HG03565 (cell line): ENCODE measurements at regions not wholly inside any gene's neighbourhood (a gene's known extent, or its start where the extent isn't known, plus 50 kb on each side); places are given as distances from the start of the nearest gene placed in this dataset.
"Not testable (repeated sequence)": the region's sequence is repeated elsewhere in the genome, so short reads cannot be mapped to it uniquely, and the experiment has no call there.

ENCODE experiments used
- ATAC-seq: cut with Tn5 transposase; IDR thresholded peaks from one replicate; pipeline ENCODE4 v1.9.1; 2021; ENCODE audit warnings: mild to moderate bottlenecking, moderate library complexity; ENCODE audit not compliant: unreplicated experiment

DNA sequence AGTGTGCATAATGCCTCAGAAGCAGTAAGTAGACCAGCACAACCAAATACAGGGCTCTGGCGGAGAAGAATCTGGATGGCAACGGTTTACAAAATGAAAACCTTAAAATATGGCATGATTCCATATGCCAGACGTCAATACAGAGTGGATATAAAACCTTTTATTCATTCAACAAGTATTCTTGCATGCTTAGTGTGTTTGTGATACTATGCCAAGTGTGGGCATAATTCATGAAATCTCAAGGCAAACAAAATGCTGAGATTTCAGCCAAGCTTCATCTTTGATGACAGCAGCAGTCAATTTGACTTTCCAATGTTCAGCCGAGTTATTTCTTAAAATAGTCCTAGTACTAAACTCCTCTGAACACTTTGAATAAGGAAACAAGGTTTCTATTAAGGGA, 119.4 kb downstream of the CD24 start:
- no peak for ATAC-seq

DNA sequence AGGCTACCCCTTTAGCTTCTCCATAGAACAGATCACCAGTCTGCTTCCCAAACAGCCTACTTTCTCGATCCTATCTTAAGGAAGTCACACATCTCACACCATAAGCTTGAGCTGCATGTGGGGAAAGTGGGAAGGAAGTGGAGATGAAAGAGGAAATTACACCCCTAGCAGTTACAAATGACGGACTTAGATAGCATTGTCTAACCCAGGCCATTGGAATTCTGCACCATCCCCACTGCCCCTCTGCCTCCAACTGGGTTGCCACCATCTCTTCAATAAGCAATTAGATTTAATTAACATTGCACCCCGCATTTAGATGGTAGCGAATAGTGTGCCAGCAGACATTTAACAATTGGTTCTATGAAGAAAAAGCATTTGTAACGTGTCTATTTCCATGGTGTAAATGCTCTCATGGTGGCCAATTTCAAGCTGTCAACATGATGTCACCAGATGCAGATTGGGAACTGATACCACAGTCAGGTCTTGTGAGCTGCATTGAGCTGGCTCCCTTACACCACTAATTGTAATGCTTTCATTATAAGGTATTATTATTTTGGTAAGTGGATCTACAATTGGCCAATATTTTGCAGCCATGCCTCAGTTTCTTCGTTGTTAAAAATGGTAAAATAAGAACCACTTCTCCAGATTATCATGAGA, 124.7 kb downstream of the CD24 start:
- no peak for ATAC-seq

DNA sequence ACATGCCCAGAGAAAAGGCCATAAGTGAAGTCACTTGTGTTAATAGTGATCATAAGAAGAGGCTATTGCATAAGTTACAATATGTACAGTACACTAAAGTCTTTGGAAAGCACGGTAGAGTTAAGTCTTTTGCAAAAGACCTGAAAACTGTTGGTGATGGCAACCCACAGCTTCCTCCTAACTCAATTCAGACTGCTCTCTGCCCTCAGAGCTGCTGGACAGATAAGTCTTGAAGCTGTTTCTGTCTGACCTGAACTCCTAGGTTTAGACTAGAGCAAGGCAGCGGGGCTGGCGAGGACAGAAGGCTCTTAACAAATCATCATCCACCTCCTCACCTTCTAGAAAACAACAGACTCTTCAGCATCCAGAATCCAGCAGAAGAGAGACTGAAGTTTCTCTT, 125.4 kb downstream of the CD24 start:
- ATAC-seq: no peak

DNA sequence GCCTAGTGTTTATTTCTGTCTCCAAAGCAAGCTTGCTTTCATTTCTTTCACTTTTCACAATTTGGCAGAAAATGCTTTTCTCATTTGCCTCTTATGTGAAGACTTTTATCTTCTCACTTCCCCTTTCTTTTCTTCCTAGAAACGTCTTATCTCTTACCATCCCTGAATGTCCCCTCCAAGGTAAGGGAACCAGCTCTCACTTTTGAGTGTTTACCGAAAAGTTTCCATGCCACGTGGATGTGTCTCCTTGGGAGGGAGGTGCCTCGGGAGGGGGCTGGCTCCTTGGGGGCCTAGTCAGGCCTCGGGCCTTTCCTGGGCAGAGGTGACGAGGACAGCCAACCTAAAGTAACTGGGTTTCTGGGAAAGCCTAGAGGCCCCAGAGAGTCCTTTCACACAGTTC, 127.4 kb downstream of the CD24 start:
- ATAC-seq: no peak

DNA sequence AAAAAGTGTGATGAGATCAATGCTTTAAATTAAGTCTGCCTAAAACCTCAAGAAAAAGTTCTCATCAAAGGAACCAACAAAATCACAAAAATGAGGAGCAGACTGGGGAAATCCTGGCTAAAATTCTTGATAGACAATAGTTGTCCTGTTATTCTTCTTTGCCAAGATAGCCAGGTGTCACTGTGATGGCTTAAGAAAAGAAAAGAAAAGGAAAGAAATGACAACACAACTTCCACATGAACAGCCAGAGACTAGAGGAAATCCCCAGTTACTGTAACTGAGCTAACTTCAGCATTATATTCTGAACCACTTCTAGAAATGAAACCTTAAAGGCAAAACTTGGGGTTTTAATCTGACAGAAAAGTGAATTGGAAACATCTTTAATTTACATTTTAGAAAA, 129.6 kb downstream of the CD24 start:
- peak; percentile 37 for ATAC-seq

DNA sequence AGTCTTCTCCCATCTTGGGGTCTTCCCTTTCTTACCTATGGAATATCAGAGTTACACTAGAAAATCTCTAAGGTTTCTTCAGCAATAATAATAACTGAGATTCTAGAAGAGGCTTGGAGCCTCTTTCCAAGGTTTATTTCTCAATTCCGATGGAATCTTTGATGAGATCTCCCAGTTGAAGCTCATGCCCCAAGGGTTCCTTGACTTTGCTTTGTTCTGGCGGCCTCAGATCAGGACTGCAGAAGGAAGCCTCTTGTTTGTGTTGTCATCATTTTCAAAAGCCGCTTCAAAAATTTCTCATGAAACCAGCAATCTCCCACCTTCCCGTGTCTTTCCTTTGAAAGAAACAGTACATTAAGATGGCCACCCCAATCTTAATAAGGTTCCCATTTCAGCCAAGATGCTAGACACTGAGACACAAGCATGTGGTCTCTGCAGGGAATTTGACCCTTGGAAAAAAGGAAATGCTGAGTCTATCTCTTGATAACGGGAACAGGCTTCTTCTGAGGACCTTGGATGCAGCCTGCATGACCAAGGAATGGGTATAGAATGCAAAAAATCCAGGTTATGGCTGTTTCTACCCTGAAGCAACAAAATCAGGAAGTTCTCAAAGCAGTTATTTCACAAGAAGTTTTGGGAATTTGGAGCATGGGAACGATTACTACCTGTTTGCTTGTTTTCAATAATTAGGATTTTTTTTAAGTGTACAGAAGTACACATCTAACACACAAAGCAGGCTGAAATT, 141.6 kb downstream of the CD24 start:
- no peak for ATAC-seq

DNA sequence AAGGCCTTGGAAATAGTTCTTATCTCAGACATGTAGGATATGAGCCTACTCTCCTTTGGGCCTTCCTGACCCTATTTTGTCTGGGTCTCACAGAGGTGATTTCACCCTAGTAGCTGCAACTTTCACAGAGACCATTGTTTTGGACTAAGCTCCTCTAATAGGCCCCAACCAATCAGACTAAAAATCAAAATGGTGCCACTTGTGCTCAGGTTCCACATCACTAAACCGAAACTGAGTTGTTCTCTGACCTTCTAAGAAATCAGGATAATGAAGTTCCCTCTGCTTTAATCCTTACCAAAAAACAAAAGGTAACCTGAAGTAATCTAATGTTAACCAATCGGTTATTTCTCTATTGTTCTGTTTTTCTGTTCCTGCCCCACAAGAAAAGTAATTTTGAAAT, 143.6 kb downstream of the CD24 start:
- no peak for ATAC-seq

DNA sequence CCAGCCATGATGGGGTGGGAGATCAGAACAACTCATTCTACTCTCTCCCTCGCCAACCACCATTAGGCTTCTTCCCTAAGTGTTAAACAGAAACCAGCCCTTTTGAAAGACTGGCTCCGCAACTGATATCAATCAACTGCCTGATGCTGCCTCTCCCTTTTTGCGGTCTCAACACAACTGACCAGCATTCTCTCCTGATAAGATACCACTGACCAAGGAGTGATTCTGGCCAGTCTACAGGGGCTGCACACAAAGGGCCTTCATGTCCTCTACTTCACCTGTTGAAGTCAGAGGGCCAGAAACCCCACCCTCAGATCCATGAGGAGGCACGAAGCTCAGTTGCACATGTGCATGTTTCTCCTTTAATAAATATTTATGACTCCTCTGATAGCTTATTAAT, 145.1 kb downstream of the CD24 start:
- no peak for ATAC-seq

DNA sequence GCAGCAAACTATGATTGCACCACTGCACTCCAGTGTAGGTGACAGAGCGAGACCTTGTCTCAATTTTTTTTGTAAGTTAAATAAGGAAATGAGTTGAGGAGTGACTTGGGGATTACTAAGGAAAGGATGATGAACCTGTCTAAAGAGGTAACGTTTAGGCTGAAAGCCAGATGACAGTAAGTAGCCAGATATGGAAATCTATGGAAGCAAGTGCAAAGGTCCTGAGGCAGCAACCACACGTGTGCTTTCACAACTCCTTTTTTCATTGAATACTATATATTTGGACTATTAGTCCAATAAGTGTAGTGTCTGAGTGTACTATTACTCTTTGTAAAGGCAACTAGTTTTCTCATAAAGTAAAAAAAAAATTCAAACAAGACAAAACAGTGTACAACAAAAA, 147.4 kb downstream of the CD24 start:
- no peak for ATAC-seq

DNA sequence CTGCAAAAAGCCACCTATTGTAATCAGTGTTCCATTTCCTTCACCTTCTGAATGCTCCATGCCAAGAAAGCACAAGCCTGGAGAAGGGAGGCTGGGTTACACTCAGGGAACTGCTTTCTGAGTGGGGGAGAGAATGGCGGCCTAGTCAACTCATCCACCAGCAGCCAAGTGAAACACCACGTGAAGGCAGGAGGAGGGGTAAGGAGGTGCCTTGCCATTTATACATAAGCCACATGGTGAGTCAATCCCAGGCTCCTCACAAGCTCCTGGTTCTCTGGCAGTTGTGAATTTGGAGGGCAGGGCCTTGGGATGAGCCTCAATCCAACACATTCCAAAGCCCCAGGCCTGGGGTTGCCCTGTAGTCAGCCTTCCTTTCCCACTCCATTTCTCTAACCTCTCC, 149.4 kb downstream of the CD24 start:
- no peak for ATAC-seq

DNA sequence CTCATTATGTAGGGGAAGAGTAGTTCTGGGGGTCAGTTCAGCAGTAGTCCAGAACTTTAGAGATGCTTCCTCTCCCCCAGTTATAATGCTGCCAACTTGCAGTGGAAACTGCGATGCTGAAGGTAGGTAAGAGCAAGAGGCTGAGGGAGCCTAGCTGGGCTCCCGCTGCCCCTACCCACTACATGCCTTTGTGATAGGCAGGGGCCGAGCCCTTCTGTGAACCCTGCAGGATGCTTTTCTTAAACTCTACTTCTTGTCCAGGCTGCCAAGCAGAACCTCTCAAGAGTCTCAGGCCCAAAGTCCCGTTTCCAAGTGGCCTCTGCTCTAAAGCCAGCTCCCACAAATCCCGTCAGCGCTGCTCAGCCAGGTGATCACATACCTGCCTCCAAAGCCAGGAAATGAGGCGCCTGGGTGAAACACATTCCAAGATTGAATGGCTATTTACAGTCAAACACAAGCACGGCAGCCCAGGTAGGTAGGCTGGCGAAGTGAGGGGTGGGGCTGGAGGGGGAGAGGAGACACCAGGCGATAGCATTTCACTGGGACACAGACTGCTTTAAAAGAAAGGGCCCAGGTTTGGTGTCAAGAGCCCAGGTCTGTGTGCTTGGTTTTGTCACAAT, 150.7 kb downstream of the CD24 start:
- ATAC-seq: no peak

DNA sequence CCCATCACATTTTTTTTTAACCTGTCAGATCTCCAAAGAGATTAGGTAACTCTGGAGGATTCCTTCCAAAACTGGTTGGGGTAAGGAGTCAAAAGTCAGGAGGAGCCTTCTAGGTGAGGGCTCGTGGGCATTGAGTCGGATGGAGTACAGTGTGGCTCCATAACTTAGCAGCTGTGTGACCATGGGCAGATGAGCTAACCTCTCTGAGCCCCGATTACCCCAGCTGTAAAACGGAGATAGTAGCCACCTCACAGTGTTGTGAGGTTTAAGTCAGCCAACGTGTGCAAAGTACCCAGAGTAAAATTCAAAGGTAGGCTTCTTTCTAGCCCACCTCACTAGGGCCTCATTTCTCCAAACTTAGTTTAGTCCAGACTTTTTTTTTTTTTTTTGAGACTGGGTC, 151.5 kb downstream of the CD24 start:
- no peak for ATAC-seq

DNA sequence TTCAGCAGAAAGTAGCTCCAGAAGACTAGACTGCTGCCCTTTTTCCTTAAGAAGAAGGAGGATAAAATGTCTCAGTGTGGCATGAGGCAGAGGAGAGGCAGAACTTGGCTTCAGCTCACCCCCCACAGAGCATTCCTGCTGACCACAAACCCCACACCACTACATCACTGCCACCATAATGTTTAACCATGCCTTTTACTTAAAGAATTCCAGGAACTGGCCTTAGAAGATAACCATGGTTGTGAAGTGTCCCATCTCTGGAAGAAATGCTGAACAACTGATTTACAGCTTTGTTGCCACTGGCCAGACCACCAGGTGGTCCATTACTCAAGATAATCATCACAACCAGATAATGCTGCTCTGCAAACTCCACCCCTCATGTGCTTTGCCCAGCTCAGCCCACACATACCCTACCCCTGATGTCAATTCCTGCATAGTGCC, 154.1 kb downstream of the CD24 start:
- no peak for ATAC-seq

DNA sequence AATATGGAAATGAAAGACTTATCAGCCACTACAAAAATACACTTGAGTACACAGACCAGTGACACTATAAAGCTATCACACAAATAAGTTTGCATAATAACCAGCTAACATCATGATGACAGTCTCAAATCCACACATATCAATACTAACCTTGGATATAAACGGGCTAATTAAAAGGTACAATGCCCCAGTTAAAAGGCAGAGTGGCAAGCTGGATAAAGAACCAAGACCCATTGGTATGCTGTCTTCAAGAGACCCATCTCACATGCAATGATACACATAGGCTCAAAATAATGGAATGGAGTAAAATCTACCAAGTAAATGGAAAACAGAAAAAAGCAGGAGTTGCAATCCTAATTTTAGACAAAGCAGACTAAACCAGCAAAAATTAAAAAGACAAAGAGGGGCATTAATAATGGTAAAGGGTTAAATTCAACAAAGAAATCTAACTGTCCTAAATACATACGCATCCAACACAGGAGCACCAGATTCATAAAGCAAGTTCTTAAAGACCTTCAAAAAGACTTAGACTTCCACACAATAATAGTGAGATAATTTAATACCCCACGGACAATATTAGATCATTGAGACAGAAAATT, 163.3 kb downstream of the CD24 start:
- no peak for ATAC-seq

DNA sequence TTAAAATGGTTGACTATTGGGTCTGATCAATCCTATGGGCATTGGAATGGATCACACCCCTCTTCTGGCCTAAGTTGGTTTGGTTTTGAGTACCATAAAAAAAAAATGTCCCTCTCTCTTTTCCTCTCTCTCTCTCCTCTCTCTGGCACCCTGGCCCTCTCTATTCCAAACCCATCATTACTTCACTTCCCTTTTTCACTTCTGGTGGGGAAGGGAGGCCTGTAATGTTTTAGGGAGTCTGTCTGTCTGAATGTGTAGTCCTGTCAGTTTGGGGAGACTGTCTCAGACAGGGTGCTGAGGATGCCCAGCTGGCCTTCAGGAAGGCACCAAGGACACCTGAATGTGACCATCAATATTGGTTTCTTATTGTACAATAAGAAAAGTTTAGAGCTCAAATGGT, 165.8 kb downstream of the CD24 start:
- no peak for ATAC-seq

DNA sequence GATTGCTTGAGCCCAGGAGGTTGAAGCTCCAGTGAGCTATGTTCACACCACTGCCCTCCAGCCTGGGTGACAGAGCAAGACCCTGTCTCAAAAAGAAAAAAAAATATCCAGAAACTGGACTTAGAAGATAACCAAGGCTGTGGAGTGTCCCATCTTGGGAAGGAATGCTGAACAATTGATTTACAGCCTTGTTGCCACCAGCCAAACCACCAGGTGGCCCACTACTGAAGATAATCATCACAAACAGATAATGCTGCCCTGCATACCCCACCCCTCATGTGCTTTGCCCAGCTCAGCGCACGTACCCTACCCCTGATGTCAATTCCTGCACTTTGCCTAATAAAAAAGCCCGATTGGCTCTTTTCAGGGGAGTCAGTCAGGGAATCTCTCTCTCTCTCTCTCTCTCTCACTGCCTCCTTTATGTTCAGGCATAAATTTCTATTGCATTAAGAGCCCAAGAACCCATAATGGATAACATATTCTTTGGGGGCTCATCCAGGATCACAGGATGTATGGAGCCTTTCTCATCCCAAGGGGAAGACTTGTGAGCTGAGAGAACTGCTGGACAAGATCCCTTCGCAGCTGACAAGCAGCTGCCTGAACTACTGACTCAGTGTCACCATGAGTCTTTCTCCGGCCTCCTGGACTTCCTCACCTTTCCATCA, 166.4 kb downstream of the CD24 start:
- no peak for ATAC-seq

DNA sequence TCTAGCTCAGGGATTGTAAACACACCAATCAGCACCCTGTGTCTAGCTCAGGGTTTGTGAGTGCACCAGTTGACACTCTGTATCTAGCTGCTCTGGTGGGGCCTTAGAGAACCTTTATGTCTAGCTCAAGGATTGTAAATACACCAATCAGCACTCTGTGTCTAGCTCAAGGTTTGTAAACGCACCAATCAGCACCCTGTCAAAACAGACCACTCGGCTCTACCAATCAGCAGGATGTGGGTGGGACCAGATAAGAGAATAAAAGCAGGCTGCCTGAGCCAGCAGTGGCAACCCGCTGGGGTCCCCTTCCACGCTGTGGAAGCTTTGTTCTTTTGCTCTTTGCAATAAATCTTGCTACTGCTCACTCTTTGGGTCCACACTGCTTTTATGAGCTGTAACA, 168.3 kb downstream of the CD24 start:
- not testable (repeated sequence) for ATAC-seq

DNA sequence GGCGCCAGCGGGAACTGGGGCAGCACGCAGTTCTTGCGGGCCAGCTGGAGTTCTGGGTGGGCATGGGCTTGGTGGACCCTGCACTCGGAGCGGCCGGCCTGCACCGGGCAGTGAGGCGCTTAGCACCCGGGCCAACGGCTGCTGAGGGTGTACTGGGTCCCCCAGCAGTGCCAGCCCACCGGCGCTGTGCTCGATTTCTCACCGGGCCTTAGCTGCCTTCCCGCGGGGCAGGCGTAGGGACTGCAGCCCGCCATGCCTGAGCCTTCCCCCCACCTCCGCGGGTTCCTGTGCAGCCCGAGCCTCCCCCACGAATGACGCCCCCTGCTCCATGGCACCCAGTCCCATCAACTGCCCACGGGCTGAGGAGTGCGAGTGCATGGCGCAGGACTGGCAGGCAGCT, 168.8 kb downstream of the CD24 start:
- ATAC-seq: no peak

DNA sequence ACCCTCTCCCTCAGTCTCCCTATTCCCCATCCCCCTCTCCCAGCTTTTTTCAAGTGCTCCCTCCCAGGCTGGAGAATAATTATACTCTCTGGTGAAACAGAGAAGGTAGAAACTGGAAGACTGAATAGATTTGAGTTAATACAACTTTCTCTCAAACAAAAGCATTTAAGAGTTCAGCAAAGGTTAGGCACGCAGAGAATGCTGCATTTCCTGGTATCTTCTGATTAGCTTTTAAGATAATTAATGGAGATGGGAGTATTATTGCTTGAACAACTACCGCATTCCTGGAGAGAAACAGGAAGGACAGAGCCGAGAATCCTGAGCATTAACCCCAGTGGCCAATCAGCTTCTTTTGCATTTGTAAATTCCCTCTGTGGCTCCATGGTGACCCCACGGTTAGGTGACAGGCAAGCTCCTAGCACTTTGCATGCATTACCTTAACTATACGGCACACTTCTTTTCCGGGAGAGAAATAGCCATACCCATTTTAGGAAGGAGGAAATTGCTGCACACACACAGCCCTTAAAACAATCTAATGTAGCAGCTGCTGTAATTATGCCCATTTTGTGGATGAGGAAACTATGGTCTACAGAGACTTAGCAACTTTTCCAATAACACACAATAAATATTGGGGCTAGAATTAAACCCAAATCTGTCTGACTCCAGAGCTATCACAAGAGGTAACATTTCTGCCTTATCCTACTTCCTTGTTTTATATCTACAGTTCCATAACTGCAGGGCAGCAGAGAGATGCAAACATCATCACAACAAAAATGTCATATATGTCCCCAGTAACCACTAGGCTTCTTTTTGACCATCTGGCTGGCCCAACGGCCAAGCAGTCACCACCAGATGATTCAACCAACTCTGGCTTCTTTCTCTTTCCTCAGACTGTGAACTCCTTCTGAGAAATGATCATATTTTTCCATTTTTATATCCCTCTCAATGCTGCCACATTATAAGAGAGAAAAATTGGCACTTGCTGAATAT, 169.9 kb downstream of the CD24 start:
- ATAC-seq: no peak

DNA sequence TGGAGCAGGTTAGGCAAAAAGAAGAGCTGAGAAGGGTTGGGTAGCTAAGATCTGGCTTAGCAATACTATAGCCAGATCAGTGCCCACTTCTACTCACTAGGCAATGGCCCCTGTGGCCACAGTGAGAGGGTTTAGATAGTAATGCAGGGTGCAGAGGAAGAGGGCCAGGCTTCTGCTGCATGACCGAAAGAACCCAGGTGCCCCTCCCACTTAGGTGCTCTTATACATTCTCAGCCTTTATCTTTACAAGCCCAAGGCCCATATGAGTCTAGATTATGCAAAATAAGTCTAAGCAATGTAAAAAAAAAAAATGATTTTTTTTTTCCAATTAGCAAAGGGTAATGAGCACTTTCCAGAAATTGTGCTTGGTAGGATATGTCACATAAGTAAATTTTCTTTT, 171.3 kb downstream of the CD24 start:
- ATAC-seq: no peak
